ENCODE measurements at regions not wholly inside any gene's neighbourhood (a gene's known extent, or its start where the extent isn't known, plus 50 kb on each side); places are given as distances from the start of the nearest gene placed in this dataset.

GRCh38 chr10:44589944-44590449 lies 205.1 kb upstream of the CXCL12 start:
- no peak for DNase-seq (ENCODE audit: low read depth)
- no peak overlapping the region for H3K4me3 ChIP-seq (ENCODE audit: low read depth, low read length)
- TF ChIP-seq, protein P1, sequence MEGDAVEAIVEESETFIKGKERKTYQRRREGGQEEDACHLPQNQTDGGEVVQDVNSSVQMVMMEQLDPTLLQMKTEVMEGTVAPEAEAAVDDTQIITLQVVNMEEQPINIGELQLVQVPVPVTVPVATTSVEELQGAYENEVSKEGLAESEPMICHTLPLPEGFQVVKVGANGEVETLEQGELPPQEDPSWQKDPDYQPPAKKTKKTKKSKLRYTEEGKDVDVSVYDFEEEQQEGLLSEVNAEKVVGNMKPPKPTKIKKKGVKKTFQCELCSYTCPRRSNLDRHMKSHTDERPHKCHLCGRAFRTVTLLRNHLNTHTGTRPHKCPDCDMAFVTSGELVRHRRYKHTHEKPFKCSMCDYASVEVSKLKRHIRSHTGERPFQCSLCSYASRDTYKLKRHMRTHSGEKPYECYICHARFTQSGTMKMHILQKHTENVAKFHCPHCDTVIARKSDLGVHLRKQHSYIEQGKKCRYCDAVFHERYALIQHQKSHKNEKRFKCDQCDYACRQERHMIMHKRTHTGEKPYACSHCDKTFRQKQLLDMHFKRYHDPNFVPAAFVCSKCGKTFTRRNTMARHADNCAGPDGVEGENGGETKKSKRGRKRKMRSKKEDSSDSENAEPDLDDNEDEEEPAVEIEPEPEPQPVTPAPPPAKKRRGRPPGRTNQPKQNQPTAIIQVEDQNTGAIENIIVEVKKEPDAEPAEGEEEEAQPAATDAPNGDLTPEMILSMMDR (IDR thresholded peaks at IDR 0.05; ENCODE audit: insufficient read depth, low read depth, low read length, missing control alignments) = no peak

DNA sequence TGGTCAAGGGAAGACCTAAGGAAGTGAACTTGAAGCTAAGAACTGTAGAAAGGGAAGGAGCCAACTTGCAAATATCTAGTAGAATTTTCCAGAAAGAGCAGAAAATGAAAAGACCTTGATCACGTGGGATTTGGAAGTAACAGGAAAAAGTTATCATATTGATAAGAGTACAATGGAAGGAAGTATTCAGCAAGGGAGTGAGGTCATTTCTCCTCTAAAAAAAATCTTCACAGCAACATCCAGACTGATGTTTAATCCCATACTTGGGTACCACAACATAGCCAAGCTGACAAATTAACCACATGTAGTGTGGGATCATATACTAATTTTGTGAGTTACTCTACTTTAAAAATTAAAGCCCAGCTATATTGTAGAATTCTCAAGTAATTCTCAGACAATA lies 207.0 kb upstream of the CXCL12 start:
- TF ChIP-seq, protein P1 (IDR thresholded peaks at IDR 0.05; ENCODE audit: insufficient read depth, low read depth, low read length, missing control alignments) = no peak
- H3K4me3 ChIP-seq (ENCODE audit: low read depth, low read length) = no peak overlapping the region
- DNase-seq (ENCODE audit: low read depth) = no peak

- no peak overlapping the region for H3K4me3 ChIP-seq (ENCODE audit: low read depth, low read length)
- DNase-seq (ENCODE audit: low read depth) = no peak
- TF ChIP-seq, protein P1 (IDR thresholded peaks at IDR 0.05; ENCODE audit: insufficient read depth, low read depth, low read length, missing control alignments) = no peak
These were observed 209.1 kb upstream of the CXCL12 start for GRCh38 chr10:44593952-44594351.

DNA sequence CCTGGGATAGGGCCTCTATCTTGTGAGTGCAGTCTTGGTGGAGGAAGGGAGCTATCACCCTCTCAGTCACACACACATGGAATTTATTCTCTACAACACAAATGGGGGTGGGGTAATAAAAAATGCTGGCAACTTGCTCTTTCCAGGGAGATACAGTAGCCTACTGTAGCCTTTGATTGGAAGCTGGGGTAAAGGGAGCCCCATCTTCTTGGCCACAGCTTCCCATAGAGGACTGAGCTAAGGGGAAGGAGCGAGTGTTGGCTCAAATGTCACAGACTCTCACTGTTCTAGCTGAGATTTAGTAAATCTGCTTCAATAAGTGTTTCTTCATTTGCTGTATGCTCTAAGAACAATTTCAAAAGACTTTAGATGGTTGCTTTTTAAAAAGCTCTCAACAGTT lies 222.2 kb upstream of the CXCL12 start:
- no peak overlapping the region for H3K4me3 ChIP-seq (ENCODE audit: low read depth, low read length)
- DNase-seq (ENCODE audit: low read depth) = no peak
- TF ChIP-seq, protein P1 (IDR thresholded peaks at IDR 0.05; ENCODE audit: insufficient read depth, low read depth, low read length, missing control alignments) = no peak

GRCh38 chr10:44618910-44619309 lies 234.0 kb upstream of the CXCL12 start:
- H3K4me3 ChIP-seq (ENCODE audit: low read depth, low read length) = no peak overlapping the region
- no peak for DNase-seq (ENCODE audit: low read depth)
- TF ChIP-seq, protein P1 (IDR thresholded peaks at IDR 0.05; ENCODE audit: insufficient read depth, low read depth, low read length, missing control alignments) = no peak

DNA sequence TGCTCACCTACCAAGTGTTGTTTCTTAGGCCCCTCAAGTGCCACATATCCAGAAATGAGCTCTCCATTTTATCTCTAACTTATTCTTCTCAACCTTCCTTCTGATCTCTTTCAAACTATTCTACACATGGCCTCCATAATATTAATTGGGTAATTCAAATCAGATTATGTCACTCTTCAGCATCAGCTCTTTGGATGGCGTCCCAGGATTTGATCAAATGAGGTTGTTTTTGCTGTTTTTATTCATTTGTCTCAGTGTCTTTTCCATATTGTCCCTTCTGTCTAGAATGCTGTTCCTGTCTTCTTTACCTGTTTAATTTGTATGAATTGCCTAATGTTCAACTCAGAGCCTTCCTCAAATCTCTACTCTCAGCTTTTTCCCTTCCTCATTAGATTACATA lies 234.6 kb upstream of the CXCL12 start:
- TF ChIP-seq, protein P1 (IDR thresholded peaks at IDR 0.05; ENCODE audit: insufficient read depth, low read depth, low read length, missing control alignments) = no peak
- no peak for DNase-seq (ENCODE audit: low read depth)
- H3K4me3 ChIP-seq (ENCODE audit: low read depth, low read length) = no peak overlapping the region

GRCh38 chr10:44619975-44620374 lies 235.1 kb upstream of the CXCL12 start:
- no peak for DNase-seq (ENCODE audit: low read depth)

More at GRCh38 chr10:44619975-44620374, 235.1 kb upstream of the CXCL12 start:
- TF ChIP-seq, protein P1 (IDR thresholded peaks at IDR 0.05; ENCODE audit: insufficient read depth, low read depth, low read length, missing control alignments) = no peak
- H3K4me3 ChIP-seq (ENCODE audit: low read depth, low read length) = no peak overlapping the region
